ENCODE measurements at regions not wholly inside any gene's neighbourhood (a gene's known extent, or its start where the extent isn't known, plus 50 kb on each side); places are given as distances from the start of the nearest gene placed in this dataset.

- TF ChIP-seq, protein P1, sequence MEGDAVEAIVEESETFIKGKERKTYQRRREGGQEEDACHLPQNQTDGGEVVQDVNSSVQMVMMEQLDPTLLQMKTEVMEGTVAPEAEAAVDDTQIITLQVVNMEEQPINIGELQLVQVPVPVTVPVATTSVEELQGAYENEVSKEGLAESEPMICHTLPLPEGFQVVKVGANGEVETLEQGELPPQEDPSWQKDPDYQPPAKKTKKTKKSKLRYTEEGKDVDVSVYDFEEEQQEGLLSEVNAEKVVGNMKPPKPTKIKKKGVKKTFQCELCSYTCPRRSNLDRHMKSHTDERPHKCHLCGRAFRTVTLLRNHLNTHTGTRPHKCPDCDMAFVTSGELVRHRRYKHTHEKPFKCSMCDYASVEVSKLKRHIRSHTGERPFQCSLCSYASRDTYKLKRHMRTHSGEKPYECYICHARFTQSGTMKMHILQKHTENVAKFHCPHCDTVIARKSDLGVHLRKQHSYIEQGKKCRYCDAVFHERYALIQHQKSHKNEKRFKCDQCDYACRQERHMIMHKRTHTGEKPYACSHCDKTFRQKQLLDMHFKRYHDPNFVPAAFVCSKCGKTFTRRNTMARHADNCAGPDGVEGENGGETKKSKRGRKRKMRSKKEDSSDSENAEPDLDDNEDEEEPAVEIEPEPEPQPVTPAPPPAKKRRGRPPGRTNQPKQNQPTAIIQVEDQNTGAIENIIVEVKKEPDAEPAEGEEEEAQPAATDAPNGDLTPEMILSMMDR (IDR thresholded peaks at IDR 0.05), result no peak
- H3K27ac Mint-ChIP-seq (ENCODE audit: unreplicated experiment), result no peak overlapping the region
- H3K4me3 Mint-ChIP-seq (ENCODE audit: unreplicated experiment), result no peak overlapping the region
- no peaks in the 10 kb centered on the region for H3K9me3 Mint-ChIP-seq (ENCODE audit: unreplicated experiment)
- H3K36me3 Mint-ChIP-seq (ENCODE audit: unreplicated experiment), result no peaks in the 10 kb centered on the region
- peaks cover 61% of the 10 kb centered on the region for H3K27me3 Mint-ChIP-seq (ENCODE audit: unreplicated experiment)
- H3K4me1 Mint-ChIP-seq (ENCODE audit: unreplicated experiment), result peaks cover 7% of the 10 kb centered on the region
- no peak for DNase-seq (ENCODE audit: extremely low spot score, unreplicated experiment)
These were observed 391.6 kb upstream of the PROK2 start for GRCh38 chr3:72176537-72177041.

DNA sequence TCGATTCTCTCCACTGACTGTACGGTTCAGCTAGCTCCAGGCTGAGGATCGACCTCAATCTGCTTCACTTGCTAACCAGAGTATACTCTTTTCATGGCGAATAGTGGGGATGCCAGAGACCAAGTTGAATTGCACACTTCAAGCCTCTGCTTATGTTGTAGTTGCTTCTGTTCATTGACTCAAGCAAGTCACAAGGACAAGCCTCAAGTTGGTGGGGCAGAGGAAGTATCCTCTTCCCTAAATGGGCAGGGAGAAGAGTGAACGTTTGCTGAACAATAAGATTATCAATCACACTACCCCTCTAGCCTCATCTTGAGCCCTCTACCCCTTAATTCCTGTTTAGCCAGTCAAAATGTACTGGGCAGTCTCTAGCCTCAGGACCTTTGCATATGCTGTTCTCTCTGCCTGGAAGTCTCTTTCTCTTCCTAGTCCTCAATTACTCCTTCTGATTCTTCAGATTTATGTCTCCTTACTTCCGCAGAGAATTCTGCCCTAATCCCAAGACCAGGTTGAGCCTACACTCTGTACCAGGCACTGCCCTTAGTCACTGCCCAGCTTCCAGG, 390.4 kb upstream of the PROK2 start:
- no peaks in the 10 kb centered on the region for H3K36me3 Mint-ChIP-seq (ENCODE audit: unreplicated experiment)
- TF ChIP-seq, protein P1 (IDR thresholded peaks at IDR 0.05), result no peak
- peaks cover 54% of the 10 kb centered on the region for H3K27me3 Mint-ChIP-seq (ENCODE audit: unreplicated experiment)
- H3K9me3 Mint-ChIP-seq (ENCODE audit: unreplicated experiment), result no peaks in the 10 kb centered on the region
- H3K4me1 Mint-ChIP-seq (ENCODE audit: unreplicated experiment), result peaks cover 7% of the 10 kb centered on the region
- H3K4me3 Mint-ChIP-seq (ENCODE audit: unreplicated experiment), result no peak overlapping the region
- DNase-seq (ENCODE audit: extremely low spot score, unreplicated experiment), result no peak
- no peak overlapping the region for H3K27ac Mint-ChIP-seq (ENCODE audit: unreplicated experiment)

- Mint-ChIP-seq H3K9me3 (ENCODE audit: unreplicated experiment) (no peaks in the 10 kb centered on the region), H3K27me3 (ENCODE audit: unreplicated experiment) (peaks cover 52% of the 10 kb centered on the region), H3K36me3 (ENCODE audit: unreplicated experiment) (no peaks in the 10 kb centered on the region), H3K4me3 (ENCODE audit: unreplicated experiment) (no peak overlapping the region), H3K4me1 (ENCODE audit: unreplicated experiment) (peaks cover 7% of the 10 kb centered on the region), H3K27ac (ENCODE audit: unreplicated experiment) (no peak overlapping the region)
- no peak for DNase-seq (ENCODE audit: extremely low spot score, unreplicated experiment)
- TF ChIP-seq, protein P1 (IDR thresholded peaks at IDR 0.05), result no peak
These were observed 389.9 kb upstream of the PROK2 start for GRCh38 chr3:72174890-72175289.

DNA sequence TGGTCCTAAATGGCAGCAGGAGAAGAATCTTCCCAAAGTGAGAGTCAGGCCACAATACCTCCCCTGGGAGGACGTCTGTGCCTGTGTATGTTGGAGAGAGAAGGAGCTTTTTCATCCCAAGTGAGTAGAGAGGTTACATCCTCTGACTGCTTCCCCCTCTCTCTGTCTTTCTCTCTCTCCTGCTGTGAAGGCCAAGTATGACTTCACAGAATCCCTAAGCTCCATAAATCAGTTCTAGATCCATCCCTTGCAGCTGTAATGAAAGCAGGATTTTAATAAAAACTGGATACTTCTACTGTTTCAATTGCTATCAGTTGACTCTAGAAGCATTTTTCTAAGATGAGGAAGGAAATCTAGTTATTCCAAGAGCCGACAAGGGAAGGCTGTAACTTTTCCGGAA, 389.1 kb upstream of the PROK2 start:
- no peaks in the 10 kb centered on the region for H3K36me3 Mint-ChIP-seq (ENCODE audit: unreplicated experiment)
- no peak overlapping the region for H3K27ac Mint-ChIP-seq (ENCODE audit: unreplicated experiment)
- DNase-seq (ENCODE audit: extremely low spot score, unreplicated experiment), result no peak
- H3K4me1 Mint-ChIP-seq (ENCODE audit: unreplicated experiment), result peaks cover 7% of the 10 kb centered on the region
- peaks cover 45% of the 10 kb centered on the region for H3K27me3 Mint-ChIP-seq (ENCODE audit: unreplicated experiment)
- no peak overlapping the region for H3K4me3 Mint-ChIP-seq (ENCODE audit: unreplicated experiment)
- TF ChIP-seq, protein P1 (IDR thresholded peaks at IDR 0.05), result no peak
- no peaks in the 10 kb centered on the region for H3K9me3 Mint-ChIP-seq (ENCODE audit: unreplicated experiment)

DNA sequence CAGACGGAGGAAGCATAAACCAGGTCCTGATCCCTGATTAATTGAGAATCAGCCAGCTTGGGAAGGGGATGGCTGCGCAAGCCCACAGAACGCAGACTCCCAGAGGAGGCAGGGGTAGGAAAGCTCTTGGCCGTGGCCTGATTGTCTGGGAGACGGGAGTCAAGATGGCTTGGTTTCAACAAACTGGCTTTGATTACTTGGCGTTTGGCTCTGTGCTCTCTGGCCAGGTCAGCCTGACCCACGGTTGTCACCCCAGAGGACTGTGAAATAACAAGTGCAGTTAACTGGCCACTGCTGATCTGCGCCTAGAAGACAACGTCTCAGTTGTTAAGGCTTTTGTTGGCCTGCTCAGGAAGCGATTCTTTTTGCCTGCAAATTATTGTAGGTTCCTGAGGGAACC, 387.0 kb upstream of the PROK2 start:
- H3K4me3 Mint-ChIP-seq (ENCODE audit: unreplicated experiment), result no peak overlapping the region
- DNase-seq (ENCODE audit: extremely low spot score, unreplicated experiment), result no peak
- TF ChIP-seq, protein P1 (IDR thresholded peaks at IDR 0.05), result no peak
- no peak overlapping the region for H3K27ac Mint-ChIP-seq (ENCODE audit: unreplicated experiment)
- H3K4me1 Mint-ChIP-seq (ENCODE audit: unreplicated experiment), result no peaks in the 10 kb centered on the region
- peaks cover 47% of the 10 kb centered on the region for H3K27me3 Mint-ChIP-seq (ENCODE audit: unreplicated experiment)
- H3K9me3 Mint-ChIP-seq (ENCODE audit: unreplicated experiment), result peaks cover 4% of the 10 kb centered on the region
- H3K36me3 Mint-ChIP-seq (ENCODE audit: unreplicated experiment), result no peaks in the 10 kb centered on the region

All from osteocyte (in vitro differentiated cells).